Trophoblast cell (in vitro differentiated cells and primary cell): ENCODE measurements at regions not wholly inside any gene's neighbourhood (a gene's known extent, or its start where the extent isn't known, plus 50 kb on each side); places are given as distances from the start of the nearest gene placed in this dataset.

Experiments used
- DNase-seq, 2 donors: peaks; one replicate each; pipeline ENCODE4 v3.0.0-alpha.2; 2016
- H2AFZ ChIP-seq: 2 replicates; pipeline ENCODE4 v1.6.1; 2013; ENCODE audit warnings: low read length, moderate library complexity, mild to moderate bottlenecking; ENCODE audit not compliant: insufficient read depth, poor library complexity
- H2AK5ac ChIP-seq: 2 replicates; pipeline ENCODE4 v1.6.1; 2013; ENCODE audit warnings: mild to moderate bottlenecking, low read length
- H2BK120ac ChIP-seq: 2 replicates; pipeline ENCODE4 v1.6.1; 2013; ENCODE audit warnings: low read length, mild to moderate bottlenecking, moderate library complexity; ENCODE audit not compliant: insufficient read depth, poor library complexity
- H2BK12ac ChIP-seq: 2 replicates; pipeline ENCODE4 v1.6.1; 2013; ENCODE audit warnings: mild to moderate bottlenecking, low read length, moderate library complexity
- H2BK5ac ChIP-seq: 2 replicates; pipeline ENCODE4 v1.6.1; 2013; ENCODE audit warnings: low read length, low read depth, moderate library complexity, mild to moderate bottlenecking; ENCODE audit not compliant: poor library complexity
- H3K14ac ChIP-seq: 2 replicates; pipeline ENCODE4 v1.6.1; 2013; ENCODE audit warnings: mild to moderate bottlenecking, low read length
- H3K18ac ChIP-seq: 2 replicates; pipeline ENCODE4 v1.6.1; 2013; ENCODE audit warnings: mild to moderate bottlenecking, low read length
- H3K23ac ChIP-seq: 2 replicates; pipeline ENCODE4 v1.6.1; 2013; ENCODE audit warnings: low read length
- H3K27ac ChIP-seq: 2 replicates; pipeline ENCODE4 v1.5.1; 2013; ENCODE audit warnings: low read depth, mild to moderate bottlenecking, inconsistent platforms, low read length, moderate library complexity
- H3K27me3 ChIP-seq: 2 replicates; pipeline ENCODE4 v1.6.1; 2013; ENCODE audit warnings: inconsistent platforms, mild to moderate bottlenecking, low read length, moderate library complexity; ENCODE audit not compliant: insufficient read depth
- H3K36me3 ChIP-seq, 2 experiments: 1 replicate in 1 of 2; 2 replicates in 1 of 2; pipeline ENCODE4 v1.6.1; 2013; ENCODE audit warnings: low read length in 2 of 2, mild to moderate bottlenecking in 2 of 2, moderate library complexity in 1 of 2; ENCODE audit not compliant: insufficient read depth in 2 of 2, control insufficient read depth in 1 of 2
- H3K4ac ChIP-seq: 2 replicates; pipeline ENCODE4 v1.6.1; 2013; ENCODE audit warnings: low read depth, mild to moderate bottlenecking, low read length, moderate library complexity
- H3K4me1 ChIP-seq, 2 experiments: 1 replicate in 1 of 2; 2 replicates in 1 of 2; pipeline ENCODE4 v1.6.1; 2013; ENCODE audit warnings: low read length in 2 of 2, mild to moderate bottlenecking in 2 of 2, moderate library complexity in 1 of 2; ENCODE audit not compliant: insufficient read depth in 2 of 2, control insufficient read depth in 1 of 2
- H3K4me2 ChIP-seq: 2 replicates; pipeline ENCODE4 v1.6.1; 2013; ENCODE audit warnings: inconsistent platforms, mild to moderate bottlenecking, low read length, moderate library complexity
- H3K4me3 ChIP-seq: 2 replicates; pipeline ENCODE4 v1.5.1; 2013; ENCODE audit warnings: mild to moderate bottlenecking, low read depth, low read length, inconsistent platforms
- H3K79me1 ChIP-seq: one replicate; pipeline ENCODE4 v1.6.1; 2013; ENCODE audit warnings: low read length
- H3K79me2 ChIP-seq: 2 replicates; pipeline ENCODE4 v1.6.1; 2013; ENCODE audit warnings: low read length, mild to moderate bottlenecking; ENCODE audit not compliant: control insufficient read depth, insufficient read depth, poor library complexity
- H3K9ac ChIP-seq: 2 replicates; pipeline ENCODE4 v1.6.1; 2013; ENCODE audit warnings: mild to moderate bottlenecking, low read length
- H3K9me3 ChIP-seq: 2 replicates; pipeline ENCODE4 v1.6.1; 2013; ENCODE audit warnings: low read depth, mild to moderate bottlenecking, control low read depth, inconsistent platforms, low read length; ENCODE audit not compliant: insufficient read depth
- H4K12ac ChIP-seq: 2 replicates; pipeline ENCODE4 v1.6.1; 2013; ENCODE audit warnings: low read depth, mild to moderate bottlenecking, low read length, moderate library complexity
- H4K8ac ChIP-seq: 2 replicates; pipeline ENCODE4 v1.6.1; 2013; ENCODE audit warnings: low read depth, mild to moderate bottlenecking, low read length, moderate library complexity
- H4K91ac ChIP-seq: one replicate; pipeline ENCODE4 v1.6.1; 2013; ENCODE audit warnings: low read depth, mild to moderate bottlenecking, low read length, moderate library complexity
- WGBS: extraction: QIAGEN DNeasy Blood & Tissue Kit; methylation state at CpG from one replicate; pipeline ENCODE4 v1.1.7; 2013; ENCODE audit warnings: missing lambda C conversion rate; ENCODE audit not compliant: insufficient read length, insufficient coverage; ENCODE audit errors: extremely low coverage; 5-methylcytosine and 5-hydroxymethylcytosine counted together

DNA sequence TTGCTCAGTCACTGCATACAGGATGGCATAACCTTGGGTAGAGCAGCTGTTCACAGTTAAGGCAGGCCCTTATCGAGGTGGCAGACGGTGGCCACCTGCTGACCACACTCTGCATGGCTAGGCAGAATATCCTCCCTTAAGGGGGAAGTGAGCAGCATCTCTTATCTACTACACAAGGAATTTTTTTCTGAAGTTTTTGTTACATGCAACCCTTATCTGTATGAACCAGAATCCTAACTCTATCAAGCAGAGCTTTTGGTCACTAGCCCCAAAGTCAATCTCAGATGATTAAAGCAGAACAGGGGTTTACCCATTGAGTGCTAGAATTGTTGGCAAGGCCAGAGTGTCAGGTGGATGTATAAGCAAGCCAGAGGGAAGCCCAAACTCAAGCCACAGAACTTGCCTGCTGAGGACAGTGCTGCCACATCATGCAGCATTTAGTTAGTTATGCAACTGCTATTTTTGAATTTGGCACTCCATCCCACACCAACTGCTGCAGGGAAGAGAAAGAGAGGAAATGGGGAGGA is 192.8 kb downstream of the TBX5 start:
- Histone ChIP-seq H3K4me2 (no peak overlapping the region), H2BK5ac (no peak overlapping the region), H3K79me2 (no peaks in the 10 kb centered on the region), H2AFZ (no peak overlapping the region), H3K4me1 (no peaks in the 10 kb centered on the region), H3K27me3 (no peaks in the 10 kb centered on the region), H3K9ac (no peak overlapping the region), H3K4me3 (no peak overlapping the region), H3K79me1 (no peaks in the 10 kb centered on the region), H4K12ac (no peak overlapping the region), H2BK12ac (no peak overlapping the region), H3K36me3 (no peaks in the 10 kb centered on the region), H3K27ac (no peak overlapping the region), H2BK120ac (no peak overlapping the region), H4K91ac (no peak overlapping the region), H3K14ac (no peak overlapping the region), H3K4ac (no peak overlapping the region), H4K8ac (no peak overlapping the region), H3K23ac (no peak overlapping the region), H3K9me3 (peaks cover 2% of the 10 kb centered on the region), H2AK5ac (no peak overlapping the region), H3K18ac (no peak overlapping the region)
- no peak for DNase-seq
- no CpG with 5 or more reads among the region's 2 CpGs for WGBS

DNA sequence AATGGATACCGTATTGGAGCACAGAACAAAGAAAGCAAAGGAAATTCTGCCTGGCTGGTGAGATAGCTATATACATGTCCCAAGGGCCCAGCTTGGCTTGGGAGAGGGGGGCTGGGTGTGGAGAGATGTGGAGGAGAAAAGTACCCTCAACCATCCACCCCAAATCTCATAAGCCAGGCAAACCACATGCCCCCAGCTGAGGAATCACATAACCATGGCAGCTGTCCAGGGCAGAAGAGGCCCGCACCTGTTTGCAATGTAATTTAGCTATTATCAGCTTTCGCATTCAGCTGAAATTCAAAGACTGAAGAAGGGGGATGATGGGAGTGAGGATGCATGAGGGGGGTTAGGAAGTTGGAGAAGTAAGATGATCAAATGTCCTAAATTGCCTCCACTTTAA is 196.1 kb downstream of the TBX5 start:
- Histone ChIP-seq H2AFZ (no peak overlapping the region), H2AK5ac (no peak overlapping the region), H3K79me2 (no peaks in the 10 kb centered on the region), H3K14ac (no peak overlapping the region), H2BK120ac (no peak overlapping the region), H4K8ac (no peak overlapping the region), H3K79me1 (no peaks in the 10 kb centered on the region), H3K27ac (no peak overlapping the region), H3K4me2 (no peak overlapping the region), H3K18ac (no peak overlapping the region), H3K9ac (no peak overlapping the region), H3K4me1 (no peaks in the 10 kb centered on the region), H2BK12ac (no peak overlapping the region), H3K4me3 (no peak overlapping the region), H4K91ac (no peak overlapping the region), H4K12ac (no peak overlapping the region), H3K9me3 (no peaks in the 10 kb centered on the region), H3K4ac (no peak overlapping the region), H3K23ac (no peak overlapping the region), H3K27me3 (no peaks in the 10 kb centered on the region), H2BK5ac (no peak overlapping the region), H3K36me3 (no peaks in the 10 kb centered on the region)
- DNase-seq, result no peak
- no CpG with 5 or more reads among the region's 3 CpGs for WGBS

DNA sequence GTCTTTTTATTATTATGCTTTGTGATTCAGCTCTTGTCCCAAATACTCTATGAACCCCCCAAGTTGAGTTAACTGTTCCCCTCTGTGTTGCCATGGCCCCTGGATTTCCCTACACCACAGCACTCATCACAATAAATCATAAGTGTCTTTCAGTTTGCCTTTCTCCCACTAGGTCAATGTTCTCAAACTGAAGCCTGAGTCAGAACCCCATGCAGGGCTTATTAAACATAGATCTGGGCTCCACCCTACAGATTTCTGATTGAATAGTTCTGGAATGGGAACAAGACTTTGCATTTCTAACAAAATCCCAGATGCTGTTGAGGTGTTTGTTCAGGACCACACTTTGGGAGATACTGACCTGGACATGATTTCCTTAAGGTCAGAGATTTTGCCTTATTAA is 199.4 kb downstream of the TBX5 start:
- H4K12ac ChIP-seq, result no peak overlapping the region
- no peak overlapping the region for H2BK5ac ChIP-seq
- H3K27ac ChIP-seq, result no peak overlapping the region
- DNase-seq, result no peak
- H3K79me2 ChIP-seq, result no peaks in the 10 kb centered on the region
- no peak overlapping the region for H3K23ac ChIP-seq
- H2BK12ac ChIP-seq, result no peak overlapping the region
- no peaks in the 10 kb centered on the region for H3K9me3 ChIP-seq
- H4K8ac ChIP-seq, result no peak overlapping the region
- H3K18ac ChIP-seq, result no peak overlapping the region
- no peak overlapping the region for H4K91ac ChIP-seq
- H3K4ac ChIP-seq, result no peak overlapping the region
- no peaks in the 10 kb centered on the region for H3K4me1 ChIP-seq
- no peak overlapping the region for H2AK5ac ChIP-seq
- H3K14ac ChIP-seq, result no peak overlapping the region
- no peak overlapping the region for H2BK120ac ChIP-seq
- H3K4me3 ChIP-seq, result no peak overlapping the region
- H3K79me1 ChIP-seq, result no peaks in the 10 kb centered on the region
- H3K4me2 ChIP-seq, result no peak overlapping the region
- no peaks in the 10 kb centered on the region for H3K27me3 ChIP-seq
- no peak overlapping the region for H2AFZ ChIP-seq
- no peak overlapping the region for H3K9ac ChIP-seq
- no peaks in the 10 kb centered on the region for H3K36me3 ChIP-seq

DNA sequence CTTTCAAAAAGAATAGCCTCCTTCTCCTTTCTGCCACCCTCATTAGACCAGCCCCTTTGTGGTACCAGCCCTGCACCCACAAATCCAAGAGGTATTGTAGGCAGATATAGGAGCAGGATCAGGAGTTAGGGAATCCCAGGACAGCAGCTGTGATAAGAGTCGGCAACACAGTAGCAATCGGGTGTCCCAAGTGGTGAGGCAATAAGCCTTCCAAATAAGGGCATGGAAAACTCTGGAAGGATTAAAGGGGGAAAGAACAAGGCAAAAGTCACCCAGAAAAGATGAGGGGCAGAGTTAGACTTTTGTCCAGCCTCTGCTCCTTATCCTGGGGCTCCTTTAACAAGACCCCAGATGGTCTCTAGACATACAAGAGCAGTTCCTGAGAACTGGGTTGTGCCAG is 204.2 kb downstream of the TBX5 start:
- Histone ChIP-seq H3K9ac (no peak overlapping the region), H3K18ac (no peak overlapping the region), H3K9me3 (no peaks in the 10 kb centered on the region), H2BK12ac (no peak overlapping the region), H3K27me3 (no peaks in the 10 kb centered on the region), H3K4me3 (no peak overlapping the region), H3K27ac (no peak overlapping the region), H3K36me3 (no peaks in the 10 kb centered on the region), H3K23ac (no peak overlapping the region), H4K12ac (no peak overlapping the region), H3K4me2 (no peak overlapping the region), H3K4me1 (no peaks in the 10 kb centered on the region), H2AFZ (no peak overlapping the region), H4K8ac (no peak overlapping the region), H3K79me2 (no peaks in the 10 kb centered on the region), H3K14ac (no peak overlapping the region), H3K4ac (no peak overlapping the region), H2AK5ac (no peak overlapping the region), H4K91ac (no peak overlapping the region), H3K79me1 (no peaks in the 10 kb centered on the region), H2BK5ac (no peak overlapping the region), H2BK120ac (no peak overlapping the region)
- WGBS, result no CpG with 5 or more reads among the region's 2 CpGs
- no peak for DNase-seq
